ENCODE measurements at regions not wholly inside any gene's neighbourhood (a gene's known extent, or its start where the extent isn't known, plus 50 kb on each side); places are given as distances from the start of the nearest gene placed in this dataset.

DNA sequence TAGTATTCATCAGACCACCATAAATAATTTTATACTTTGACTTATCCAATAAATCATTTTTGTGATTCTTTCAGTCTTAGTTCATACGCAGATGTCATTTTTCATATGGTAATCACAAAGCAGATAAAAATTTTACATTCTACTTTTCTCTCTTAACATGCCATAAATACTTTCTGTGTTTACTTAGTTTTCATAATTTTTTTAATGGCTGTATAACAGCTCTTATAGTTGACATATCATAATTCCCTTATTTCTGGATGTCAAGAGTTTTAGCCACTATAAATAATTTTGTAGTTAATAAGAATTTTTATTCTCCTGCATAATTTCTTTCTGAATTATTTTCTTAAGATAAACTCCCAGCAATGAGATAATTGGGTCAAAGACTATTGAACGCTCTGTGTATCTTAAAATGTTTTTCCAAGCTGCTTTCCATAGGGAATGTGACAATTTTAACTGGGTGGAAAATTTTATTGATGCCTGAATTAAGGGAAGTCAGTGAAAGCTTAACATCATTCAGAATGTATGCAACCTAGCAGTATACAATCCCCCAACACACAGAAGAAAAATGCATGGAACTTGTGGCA lies 702.7 kb downstream of the EPM2A start:
- no peaks in the 10 kb centered on the region for H3K4me1 ChIP-seq (ENCODE audit: insufficient read depth)
- H3K4me3 ChIP-seq (ENCODE audit: low read depth, low read length), result no peak overlapping the region
- H3K27ac ChIP-seq (ENCODE audit: low read depth), result no peak overlapping the region
- no peaks in the 10 kb centered on the region for H3K36me3 ChIP-seq (ENCODE audit: insufficient read depth)
- WGBS, result 74% methylated on average over 2 of the region's 2 CpGs
- DNase-seq (ENCODE audit: extremely low spot score), result no peak

DNA sequence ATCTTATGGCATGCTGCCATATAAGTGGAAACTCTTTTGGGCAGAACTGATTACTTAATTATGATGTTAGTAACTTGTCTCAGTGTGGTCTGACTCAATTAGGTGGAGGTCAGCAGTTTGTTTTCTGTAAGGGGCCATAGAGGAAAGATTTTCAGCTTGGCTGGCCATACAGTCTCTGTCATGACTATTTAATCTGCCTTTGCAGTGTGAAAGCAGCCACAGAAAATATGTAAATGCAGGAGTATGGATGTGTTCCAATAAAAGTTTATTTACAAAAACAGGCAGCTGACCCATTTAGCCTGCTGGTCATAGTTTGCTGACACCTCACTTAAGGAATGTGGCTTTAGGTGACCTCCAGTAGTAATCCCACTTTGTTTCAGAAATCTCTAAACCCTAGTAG lies 700.7 kb downstream of the EPM2A start:
- no peaks in the 10 kb centered on the region for H3K36me3 ChIP-seq (ENCODE audit: insufficient read depth)
- no peak overlapping the region for H3K4me3 ChIP-seq (ENCODE audit: low read depth, low read length)
- no peak overlapping the region for H3K27ac ChIP-seq (ENCODE audit: low read depth)
- no peaks in the 10 kb centered on the region for H3K4me1 ChIP-seq (ENCODE audit: insufficient read depth)
- DNase-seq (ENCODE audit: extremely low spot score), result no peak

DNA sequence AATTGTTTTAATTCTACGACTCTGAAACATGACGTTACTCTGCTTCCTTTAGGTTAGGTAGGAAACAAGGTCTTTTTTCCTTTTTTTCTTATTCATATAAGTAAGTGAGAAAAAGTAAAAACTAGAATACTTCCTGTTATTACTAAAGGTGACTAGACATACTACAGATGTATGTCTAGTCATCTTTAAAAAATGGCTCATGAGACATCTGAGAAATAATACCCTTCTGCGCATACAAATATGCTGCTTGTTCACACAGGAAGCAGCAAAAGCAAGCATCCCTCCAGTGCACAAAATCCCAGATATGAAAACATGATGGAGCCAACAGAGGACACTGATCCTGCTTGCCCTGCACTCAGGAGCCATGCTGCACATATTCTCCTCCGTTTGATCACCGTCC lies 699.1 kb downstream of the EPM2A start:
- no peak overlapping the region for H3K4me3 ChIP-seq (ENCODE audit: low read depth, low read length)
- DNase-seq (ENCODE audit: extremely low spot score), result no peak
- no peaks in the 10 kb centered on the region for H3K4me1 ChIP-seq (ENCODE audit: insufficient read depth)
- H3K36me3 ChIP-seq (ENCODE audit: insufficient read depth), result no peaks in the 10 kb centered on the region
- no peak overlapping the region for H3K27ac ChIP-seq (ENCODE audit: low read depth)
- 73% methylated on average over 5 of the region's 5 CpGs for WGBS

DNA sequence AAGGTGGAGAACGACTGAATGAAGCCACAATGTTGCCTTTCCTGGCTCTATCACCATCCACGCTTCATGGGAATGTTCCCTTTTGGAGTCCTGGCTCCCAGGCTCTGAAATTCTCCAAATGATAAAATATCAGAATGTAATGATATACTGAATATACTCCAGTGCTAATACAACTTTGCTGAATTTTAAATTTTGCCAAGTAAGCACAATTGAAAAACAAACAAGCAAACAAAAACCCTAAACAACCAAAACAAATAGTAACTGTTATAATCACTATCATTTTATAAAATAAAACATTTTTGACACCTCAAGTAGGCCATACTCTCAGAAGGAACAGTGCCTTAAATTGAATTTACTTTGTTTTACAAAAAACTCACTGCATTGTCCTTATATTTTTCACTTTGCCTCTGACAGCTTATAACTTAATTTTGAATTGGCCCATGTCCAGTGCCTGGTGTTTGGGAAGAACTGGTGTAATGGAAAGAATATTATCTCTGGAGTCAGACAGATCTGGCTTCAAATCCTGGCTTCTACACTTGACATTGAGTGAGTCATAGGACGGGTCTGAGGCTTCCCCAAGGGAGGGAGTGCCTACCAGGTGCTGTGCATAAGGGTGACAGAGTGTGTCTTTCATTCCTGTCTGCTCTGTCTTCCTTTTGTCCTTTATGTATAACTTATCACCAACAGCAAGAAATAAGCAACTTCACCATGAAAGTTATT lies 698.3 kb downstream of the EPM2A start:
- WGBS, result 73% methylated on average over 3 of the region's 3 CpGs
- Histone ChIP-seq H3K4me3 (ENCODE audit: low read depth, low read length) (no peak overlapping the region), H3K36me3 (ENCODE audit: insufficient read depth) (no peaks in the 10 kb centered on the region), H3K4me1 (ENCODE audit: insufficient read depth) (no peaks in the 10 kb centered on the region), H3K27ac (ENCODE audit: low read depth) (no peak overlapping the region)
- DNase-seq (ENCODE audit: extremely low spot score), result no peak

DNA sequence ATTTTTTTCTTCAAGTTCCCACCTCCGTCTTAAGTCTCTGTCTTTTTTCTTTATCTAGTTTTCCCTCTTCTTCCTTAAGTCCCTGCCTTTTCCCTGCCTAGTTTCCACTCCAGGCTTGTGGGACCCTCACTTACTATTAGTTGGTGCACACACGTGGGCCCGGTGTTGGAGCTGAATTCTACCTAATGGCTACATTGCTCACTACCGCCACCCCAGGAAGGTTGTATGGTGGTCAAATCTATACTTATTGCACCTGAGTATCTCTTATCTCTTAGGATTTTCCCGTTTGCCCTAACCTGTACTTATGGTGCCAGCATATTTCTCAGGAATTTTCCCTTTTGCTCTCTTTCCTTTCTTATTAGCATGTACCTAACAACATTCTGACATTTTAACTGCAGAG lies 692.8 kb downstream of the EPM2A start:
- no peaks in the 10 kb centered on the region for H3K4me1 ChIP-seq (ENCODE audit: insufficient read depth)
- no peaks in the 10 kb centered on the region for H3K36me3 ChIP-seq (ENCODE audit: insufficient read depth)
- no peak overlapping the region for H3K4me3 ChIP-seq (ENCODE audit: low read depth, low read length)
- no peak for DNase-seq (ENCODE audit: extremely low spot score)
- 93% methylated on average over 5 of the region's 5 CpGs for WGBS
- no peak overlapping the region for H3K27ac ChIP-seq (ENCODE audit: low read depth)

DNA sequence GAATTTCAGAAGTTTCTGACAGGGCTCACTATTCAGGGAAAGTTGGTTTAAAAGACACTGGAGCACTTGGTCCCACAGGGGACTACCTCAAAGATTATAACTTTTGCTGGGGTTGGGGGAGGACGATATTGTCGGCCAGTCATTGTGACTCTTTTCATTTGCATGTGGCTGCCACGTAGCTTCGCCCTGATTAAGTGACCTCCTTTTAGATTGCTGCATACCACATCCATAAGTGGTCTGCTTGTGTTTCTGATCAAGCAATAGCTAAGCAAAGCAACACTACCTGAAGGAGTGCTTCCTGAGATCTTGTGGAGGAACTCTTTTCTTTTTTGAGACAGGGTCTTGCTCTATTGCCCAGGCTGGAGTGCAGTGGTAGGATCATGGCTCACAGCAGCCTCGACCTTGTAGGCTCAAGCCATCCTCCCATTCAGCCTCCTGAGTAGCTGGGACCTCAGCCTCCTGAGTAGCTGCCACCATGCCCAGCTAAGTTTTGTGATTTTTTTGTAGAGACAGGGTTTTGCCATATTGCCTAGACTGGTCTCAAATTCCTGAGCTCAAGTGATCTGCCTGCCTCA lies 691.3 kb downstream of the EPM2A start:
- no peak overlapping the region for H3K27ac ChIP-seq (ENCODE audit: low read depth)
- no peaks in the 10 kb centered on the region for H3K36me3 ChIP-seq (ENCODE audit: insufficient read depth)
- no peaks in the 10 kb centered on the region for H3K4me1 ChIP-seq (ENCODE audit: insufficient read depth)
- WGBS, result 94% methylated on average over 5 of the region's 5 CpGs
- H3K4me3 ChIP-seq (ENCODE audit: low read depth, low read length), result no peak overlapping the region
- no peak for DNase-seq (ENCODE audit: extremely low spot score)

DNA sequence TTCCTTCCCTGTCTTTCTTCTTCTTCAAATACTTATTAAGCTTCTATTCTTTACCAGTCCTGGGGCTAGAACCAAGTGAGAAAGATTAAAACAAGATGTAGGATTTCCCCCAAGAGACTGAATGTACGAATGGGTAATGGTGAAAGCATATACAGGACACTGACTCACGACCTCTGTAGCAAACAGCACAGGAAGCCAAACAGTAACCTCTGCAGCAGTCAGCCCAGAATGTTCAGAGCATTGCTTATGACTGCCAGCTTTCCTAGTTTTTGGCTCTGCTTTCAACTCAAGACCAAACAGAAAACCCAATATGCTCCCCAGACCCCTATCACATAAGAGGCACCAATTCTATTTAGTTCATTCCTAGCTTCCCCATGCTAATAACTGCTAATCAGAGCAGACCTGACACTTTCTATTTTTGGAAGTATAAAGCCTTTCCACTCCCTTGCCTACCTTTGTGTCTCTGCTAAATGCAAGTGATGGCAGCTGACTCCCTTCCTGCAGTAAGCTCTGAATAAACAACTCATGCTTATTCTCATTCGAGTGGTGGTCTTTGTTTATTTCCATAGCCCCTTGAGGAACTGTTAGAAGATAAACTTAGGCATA lies 690.6 kb downstream of the EPM2A start:
- DNase-seq (ENCODE audit: extremely low spot score), result no peak
- no peak overlapping the region for H3K4me3 ChIP-seq (ENCODE audit: low read depth, low read length)
- no peaks in the 10 kb centered on the region for H3K4me1 ChIP-seq (ENCODE audit: insufficient read depth)
- H3K36me3 ChIP-seq (ENCODE audit: insufficient read depth), result no peaks in the 10 kb centered on the region
- WGBS, result 11% methylated on average over 3 of the region's 3 CpGs
- no peak overlapping the region for H3K27ac ChIP-seq (ENCODE audit: low read depth)

DNA sequence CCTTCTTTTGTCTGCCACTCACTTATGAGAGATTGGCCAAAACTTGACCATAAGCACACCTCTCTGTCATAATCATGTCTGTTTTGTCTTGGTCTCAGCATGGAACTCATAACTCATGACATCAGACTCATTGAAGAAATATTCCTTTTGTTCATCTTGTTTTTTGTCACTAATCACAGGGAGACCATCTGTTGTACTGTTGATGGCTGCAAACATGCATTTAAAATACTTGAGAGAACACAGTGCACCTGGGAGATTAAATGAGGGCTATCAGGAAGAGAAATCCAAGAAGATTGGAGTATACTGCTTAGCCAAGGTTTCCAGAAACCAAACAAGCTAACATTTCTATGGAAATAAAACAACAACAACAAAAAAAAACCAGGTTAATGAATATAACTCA lies 689.7 kb downstream of the EPM2A start:
- H3K36me3 ChIP-seq (ENCODE audit: insufficient read depth), result no peaks in the 10 kb centered on the region
- DNase-seq (ENCODE audit: extremely low spot score), result no peak
- H3K27ac ChIP-seq (ENCODE audit: low read depth), result no peak overlapping the region
- H3K4me3 ChIP-seq (ENCODE audit: low read depth, low read length), result no peak overlapping the region
- no peaks in the 10 kb centered on the region for H3K4me1 ChIP-seq (ENCODE audit: insufficient read depth)

DNA sequence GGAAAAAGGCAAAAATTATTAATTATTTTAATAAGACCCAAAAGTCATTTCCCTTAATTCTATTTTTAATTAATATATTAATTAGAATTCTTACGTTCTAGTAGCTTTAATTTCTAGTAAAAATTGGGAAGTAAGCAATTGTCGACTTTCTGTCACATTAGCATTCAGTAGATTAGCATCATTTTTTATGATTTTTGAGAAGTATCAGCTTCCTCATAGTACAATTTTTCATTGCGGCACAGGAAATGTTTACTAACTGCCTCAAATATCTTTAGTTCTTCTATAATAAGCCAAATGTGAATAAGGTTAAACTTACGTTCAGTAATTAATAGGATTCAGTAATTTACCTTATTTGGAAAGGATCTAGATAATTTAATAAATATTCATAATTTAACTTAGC lies 687.4 kb downstream of the EPM2A start:
- WGBS, result 79% methylated on average over 4 of the region's 4 CpGs
- Histone ChIP-seq H3K4me1 (ENCODE audit: insufficient read depth) (no peaks in the 10 kb centered on the region), H3K36me3 (ENCODE audit: insufficient read depth) (no peaks in the 10 kb centered on the region), H3K4me3 (ENCODE audit: low read depth, low read length) (no peak overlapping the region), H3K27ac (ENCODE audit: low read depth) (no peak overlapping the region)
- no peak for DNase-seq (ENCODE audit: extremely low spot score)

DNA sequence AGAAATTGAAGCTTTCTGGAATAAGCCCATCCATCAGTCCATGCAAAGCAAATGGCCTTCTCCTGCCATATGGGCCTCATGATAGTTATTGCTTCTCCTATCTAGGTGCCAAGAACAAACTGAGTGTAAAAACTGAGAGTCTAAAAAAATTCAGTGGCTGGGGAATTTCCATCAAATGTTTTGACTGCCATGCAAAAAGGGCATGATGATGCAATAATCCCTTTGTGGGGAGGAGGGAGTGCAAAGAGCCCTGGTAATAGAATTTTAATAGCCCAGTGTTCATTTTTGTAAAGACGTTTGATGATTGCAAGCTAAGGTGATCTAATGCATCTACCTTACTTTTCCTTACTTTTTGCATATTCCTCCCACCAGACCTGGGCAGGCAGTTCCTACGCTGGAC lies 683.7 kb downstream of the EPM2A start:
- no peak for DNase-seq (ENCODE audit: extremely low spot score)
- Histone ChIP-seq H3K4me1 (ENCODE audit: insufficient read depth) (no peaks in the 10 kb centered on the region), H3K4me3 (ENCODE audit: low read depth, low read length) (no peak overlapping the region), H3K27ac (ENCODE audit: low read depth) (no peak overlapping the region), H3K36me3 (ENCODE audit: insufficient read depth) (no peaks in the 10 kb centered on the region)
- 88% methylated on average over 2 of the region's 2 CpGs for WGBS

DNA sequence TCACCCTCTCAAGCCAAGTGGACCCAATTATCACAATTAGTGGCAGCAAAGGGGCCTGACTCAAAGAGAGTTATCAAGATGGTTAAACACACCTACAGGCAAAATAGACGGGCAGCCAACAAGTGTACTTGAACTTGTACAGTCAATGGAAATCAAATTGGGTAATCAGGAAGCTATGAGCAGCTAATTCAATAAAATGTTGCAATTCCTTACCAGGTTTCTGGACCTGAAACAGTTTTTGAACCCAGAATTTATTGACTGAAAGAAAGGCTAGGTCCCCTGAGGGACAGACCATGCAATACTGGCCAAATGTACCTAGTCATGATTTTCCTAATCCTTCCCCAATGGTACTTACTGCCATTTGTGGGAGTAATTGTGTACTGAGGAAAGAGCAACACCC lies 679.8 kb downstream of the EPM2A start:
- Histone ChIP-seq H3K27ac (ENCODE audit: low read depth) (no peak overlapping the region), H3K4me1 (ENCODE audit: insufficient read depth) (no peaks in the 10 kb centered on the region), H3K4me3 (ENCODE audit: low read depth, low read length) (no peak overlapping the region), H3K36me3 (ENCODE audit: insufficient read depth) (no peaks in the 10 kb centered on the region)
- no peak for DNase-seq (ENCODE audit: extremely low spot score)
- WGBS, result 86% methylated on average over 1 of the region's 1 CpG

DNA sequence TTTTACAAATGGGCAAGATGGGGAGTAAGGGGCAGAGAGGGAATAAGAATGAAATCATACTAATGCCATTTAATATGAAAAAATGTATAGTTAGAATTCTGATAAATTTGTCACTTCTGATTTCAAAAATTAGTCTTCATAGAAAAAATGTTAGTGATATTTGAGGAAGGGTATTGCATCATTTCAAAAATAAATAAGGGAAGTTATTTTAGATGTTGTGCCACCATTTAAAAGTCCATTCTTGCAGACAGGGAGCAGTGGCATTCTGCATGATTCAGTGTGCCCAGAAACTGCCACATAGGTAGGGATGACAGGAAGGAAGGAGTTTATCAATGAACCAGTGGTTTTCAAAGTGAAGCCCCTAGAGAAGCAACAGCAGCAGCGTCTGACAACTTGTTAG lies 674.6 kb downstream of the EPM2A start:
- no peak for DNase-seq (ENCODE audit: extremely low spot score)
- no peak overlapping the region for H3K27ac ChIP-seq (ENCODE audit: low read depth)
- 85% methylated on average over 1 of the region's 1 CpG for WGBS
- no peak overlapping the region for H3K4me3 ChIP-seq (ENCODE audit: low read depth, low read length)
- H3K36me3 ChIP-seq (ENCODE audit: insufficient read depth), result no peaks in the 10 kb centered on the region
- H3K4me1 ChIP-seq (ENCODE audit: insufficient read depth), result no peaks in the 10 kb centered on the region

DNA sequence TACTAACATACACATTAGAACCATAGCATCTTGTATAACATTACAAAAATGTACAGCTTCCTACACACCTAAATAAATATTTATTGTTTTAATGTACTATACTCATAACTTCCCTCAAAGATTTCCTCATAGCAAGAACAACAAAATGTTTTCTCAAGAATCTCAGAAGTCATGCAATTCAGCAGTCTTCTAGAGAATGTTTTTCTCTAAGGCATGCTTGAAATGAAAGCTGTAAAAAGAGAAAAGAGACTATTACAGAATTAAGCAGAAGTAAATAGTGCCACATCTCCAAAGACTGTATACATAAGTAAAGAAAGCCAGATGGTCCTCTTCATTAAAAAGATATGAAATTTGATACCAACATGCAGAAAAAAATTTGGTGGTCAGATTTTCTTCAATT lies 672.2 kb downstream of the EPM2A start:
- DNase-seq (ENCODE audit: extremely low spot score), result no peak
- no peaks in the 10 kb centered on the region for H3K4me1 ChIP-seq (ENCODE audit: insufficient read depth)
- H3K4me3 ChIP-seq (ENCODE audit: low read depth, low read length), result no peak overlapping the region
- H3K36me3 ChIP-seq (ENCODE audit: insufficient read depth), result no peaks in the 10 kb centered on the region
- H3K27ac ChIP-seq (ENCODE audit: low read depth), result no peak overlapping the region

DNA sequence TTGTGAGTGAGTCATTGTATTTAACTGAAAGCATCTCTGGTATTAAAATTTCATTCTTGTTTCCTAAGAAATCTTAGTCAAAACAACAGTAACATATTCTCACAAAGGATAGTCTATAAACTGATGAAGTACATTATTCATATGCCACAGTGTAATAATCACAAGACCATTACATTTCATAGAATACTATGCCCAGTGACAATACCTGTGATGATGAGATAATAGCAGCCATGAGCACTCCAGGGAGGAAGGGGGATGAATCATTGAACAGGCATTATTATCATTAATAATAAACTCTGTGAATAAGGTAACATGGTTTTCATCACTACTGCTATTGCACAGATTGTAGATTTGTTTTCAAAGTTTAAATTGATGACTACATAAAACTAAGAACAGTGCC lies 667.9 kb downstream of the EPM2A start:
- DNase-seq (ENCODE audit: extremely low spot score), result no peak

More for the DNA sequence above, 667.9 kb downstream of the EPM2A start:
- Histone ChIP-seq H3K4me1 (ENCODE audit: insufficient read depth) (no peaks in the 10 kb centered on the region), H3K4me3 (ENCODE audit: low read depth, low read length) (no peak overlapping the region), H3K27ac (ENCODE audit: low read depth) (no peak overlapping the region), H3K36me3 (ENCODE audit: insufficient read depth) (no peaks in the 10 kb centered on the region)
